HPDE6-E6E7 (cell line): ENCODE measurements at regions not wholly inside any gene's neighbourhood (a gene's known extent, or its start where the extent isn't known, plus 50 kb on each side); places are given as distances from the start of the nearest gene placed in this dataset.

Experiments
- DNase-seq: peaks from one replicate; pipeline ENCODE4 v3.0.0; 2011; ENCODE audit warnings: missing footprints; ENCODE audit errors: extremely low spot score

- DNase-seq: no peak
Observed at GRCh38 chr9:81844131-81844567, 84.1 kb upstream of the SPATA31D4 start.

DNA sequence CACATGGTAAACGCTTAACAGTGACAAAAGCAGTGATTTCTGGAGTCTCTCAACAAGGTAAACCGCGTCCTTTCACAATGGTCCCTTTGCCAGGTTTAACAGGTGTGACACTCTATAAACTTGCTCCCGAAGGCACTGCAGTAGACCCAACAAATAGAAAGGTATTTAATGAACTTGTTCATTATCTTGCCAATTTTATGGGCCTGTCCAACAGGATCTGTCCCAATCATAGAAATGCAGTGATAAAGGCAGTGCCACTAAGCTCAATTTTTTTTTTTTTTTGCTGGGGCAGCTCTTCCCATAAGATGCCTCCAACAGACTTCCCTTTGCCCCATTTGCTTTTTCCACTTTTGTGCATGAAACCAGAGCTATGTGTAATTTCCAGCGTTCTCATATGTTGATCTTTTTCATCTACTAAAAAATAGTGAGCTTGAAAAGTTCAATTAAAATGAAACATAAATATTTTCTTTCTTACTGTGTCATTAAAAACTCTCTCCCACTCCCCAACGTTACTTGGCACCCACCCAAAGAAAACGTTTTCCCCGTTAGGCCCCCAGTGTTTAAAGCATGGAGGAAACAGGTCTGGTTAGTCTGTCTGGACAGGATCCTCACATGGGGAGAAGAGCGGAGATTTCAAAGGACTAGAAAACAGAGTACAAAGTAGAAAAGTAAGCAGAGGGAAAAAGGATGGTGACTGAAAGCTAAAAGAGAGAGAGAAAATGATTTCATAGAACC lies 80.9 kb upstream of the SPATA31D4 start:
- no peak for DNase-seq

- no peak for DNase-seq
Observed at GRCh38 chr9:81848472-81848871, 79.8 kb upstream of the SPATA31D4 start.

DNA sequence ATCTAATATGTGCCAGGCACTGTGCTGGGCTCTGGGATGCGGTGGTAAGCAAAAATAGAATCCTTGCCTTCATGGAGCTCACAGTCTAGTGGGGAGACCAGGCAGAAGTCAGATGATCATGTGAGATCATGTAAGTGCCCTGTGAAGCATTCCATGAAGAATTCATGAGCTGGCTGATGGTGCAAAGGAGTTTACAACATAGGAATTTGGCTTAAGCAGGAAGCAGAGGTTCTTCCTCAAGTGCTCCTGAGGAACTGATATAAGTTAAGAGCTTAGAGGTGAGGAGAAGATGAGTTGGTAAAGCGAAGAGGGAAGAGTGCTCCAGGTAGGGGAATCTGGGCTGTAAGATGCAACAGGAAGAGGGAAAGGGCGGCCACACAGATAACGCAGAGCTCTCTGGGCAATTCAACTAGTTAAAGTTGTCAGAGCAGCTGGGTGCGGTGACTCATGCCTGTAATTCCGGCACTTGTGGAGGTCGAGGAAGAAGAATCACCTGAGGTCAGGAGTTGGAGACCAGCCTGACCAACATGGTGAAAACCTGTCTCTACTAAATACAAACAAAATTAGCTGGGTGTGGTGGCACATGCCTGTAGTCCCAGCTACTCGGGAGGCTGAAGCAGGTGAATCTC lies 78.5 kb upstream of the SPATA31D4 start:
- DNase-seq: no peak

GRCh38 chr9:81850724-81851123 lies 77.5 kb upstream of the SPATA31D4 start:
- no peak for DNase-seq

- DNase-seq: no peak
Observed at GRCh38 chr9:81851340-81851739, 76.9 kb upstream of the SPATA31D4 start.

DNA sequence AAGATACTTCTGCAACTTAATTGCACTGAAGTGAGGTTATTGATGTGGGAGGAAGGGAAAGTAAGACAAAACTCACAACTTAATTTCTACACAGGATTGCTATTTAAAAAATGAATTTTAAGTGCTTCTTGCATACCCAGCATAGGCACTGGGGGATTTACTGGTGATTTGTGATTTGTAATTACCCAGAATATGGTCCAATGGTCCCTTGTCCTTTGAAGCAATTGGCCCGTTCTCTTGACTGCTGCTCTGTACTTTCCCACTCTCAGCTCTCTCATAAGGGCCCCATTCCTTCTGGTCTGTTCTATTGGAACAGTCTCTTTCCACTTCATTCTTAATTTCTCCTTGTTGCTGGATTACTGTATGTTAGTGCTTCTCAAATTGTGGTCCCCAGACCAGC lies 75.4 kb upstream of the SPATA31D4 start:
- DNase-seq: no peak

- DNase-seq: no peak
Observed at GRCh38 chr9:81855538-81855937, 72.7 kb upstream of the SPATA31D4 start.

- DNase-seq: no peak
Observed at GRCh38 chr9:81858657-81859430, 69.4 kb upstream of the SPATA31D4 start.

DNA sequence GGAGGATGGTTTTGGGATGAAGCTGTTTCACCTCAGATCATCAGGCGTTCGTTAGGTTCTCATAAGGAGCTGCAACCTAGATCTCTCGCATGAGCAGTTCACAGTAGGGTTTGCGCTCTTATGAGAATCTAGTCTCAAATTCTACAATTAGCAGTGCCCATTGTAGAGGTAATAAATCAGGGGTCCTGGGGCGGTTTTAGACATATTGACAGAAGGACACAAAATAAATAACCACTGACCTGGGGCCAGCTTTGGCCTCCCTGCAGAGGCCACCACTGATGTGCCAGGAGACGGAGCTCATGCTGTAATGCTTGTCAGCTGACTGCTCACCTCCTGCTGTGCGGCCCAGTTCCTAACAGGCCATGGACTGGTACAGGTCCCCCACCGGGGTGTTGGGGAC lies 67.6 kb upstream of the SPATA31D4 start:
- no peak for DNase-seq

- DNase-seq: peak; percentile 76
Observed at GRCh38 chr9:81861644-81862043, 66.6 kb upstream of the SPATA31D4 start.

- DNase-seq: no peak
Observed at GRCh38 chr9:81868145-81868544, 60.1 kb upstream of the SPATA31D4 start.

GRCh38 chr9:81871695-81872094 lies 56.5 kb upstream of the SPATA31D4 start:
- no peak for DNase-seq

DNA sequence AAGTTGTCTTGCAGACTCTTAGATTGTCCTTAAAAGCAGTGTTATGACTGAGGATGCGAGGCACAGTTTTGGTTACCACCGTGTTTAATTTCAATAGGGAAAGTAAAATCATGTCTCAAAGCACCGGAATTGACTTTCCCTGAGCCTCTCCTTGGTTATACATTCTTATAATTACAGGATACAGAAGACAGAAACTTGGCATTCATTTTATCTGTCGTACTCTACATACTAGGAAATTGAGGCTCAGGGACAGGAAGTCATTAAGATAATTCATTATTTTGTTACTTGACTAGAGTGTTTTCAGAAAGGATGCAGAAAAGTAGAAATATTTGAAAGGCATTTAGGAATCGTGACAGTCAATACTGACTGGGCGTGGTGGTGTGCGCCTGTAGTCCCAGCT lies 54.0 kb upstream of the SPATA31D4 start:
- DNase-seq: no peak

DNA sequence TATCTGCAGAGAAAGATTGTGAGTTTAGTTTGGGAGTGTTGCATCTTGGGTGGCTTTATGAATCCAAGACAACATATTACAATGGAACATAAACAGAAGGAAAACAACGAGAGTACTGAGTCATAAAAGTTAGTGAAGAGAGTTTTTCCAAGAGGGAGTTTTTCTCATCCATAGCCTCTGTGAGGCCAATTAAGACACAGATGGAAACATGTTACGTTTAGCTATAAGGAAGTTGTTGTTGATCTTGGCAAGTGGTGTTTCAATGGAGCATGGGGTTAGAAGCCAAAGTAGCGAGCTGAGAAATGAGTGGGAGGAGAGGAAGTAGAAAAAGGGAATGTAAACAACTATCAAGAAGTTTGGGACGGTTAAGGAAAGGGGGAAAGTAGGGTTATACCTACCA lies 53.3 kb upstream of the SPATA31D4 start:
- no peak for DNase-seq

GRCh38 chr9:81877047-81877446 lies 51.2 kb upstream of the SPATA31D4 start:
- no peak for DNase-seq
